ENCODE measurements at regions not wholly inside any gene's neighbourhood (a gene's known extent, or its start where the extent isn't known, plus 50 kb on each side); places are given as distances from the start of the nearest gene placed in this dataset.

DNA sequence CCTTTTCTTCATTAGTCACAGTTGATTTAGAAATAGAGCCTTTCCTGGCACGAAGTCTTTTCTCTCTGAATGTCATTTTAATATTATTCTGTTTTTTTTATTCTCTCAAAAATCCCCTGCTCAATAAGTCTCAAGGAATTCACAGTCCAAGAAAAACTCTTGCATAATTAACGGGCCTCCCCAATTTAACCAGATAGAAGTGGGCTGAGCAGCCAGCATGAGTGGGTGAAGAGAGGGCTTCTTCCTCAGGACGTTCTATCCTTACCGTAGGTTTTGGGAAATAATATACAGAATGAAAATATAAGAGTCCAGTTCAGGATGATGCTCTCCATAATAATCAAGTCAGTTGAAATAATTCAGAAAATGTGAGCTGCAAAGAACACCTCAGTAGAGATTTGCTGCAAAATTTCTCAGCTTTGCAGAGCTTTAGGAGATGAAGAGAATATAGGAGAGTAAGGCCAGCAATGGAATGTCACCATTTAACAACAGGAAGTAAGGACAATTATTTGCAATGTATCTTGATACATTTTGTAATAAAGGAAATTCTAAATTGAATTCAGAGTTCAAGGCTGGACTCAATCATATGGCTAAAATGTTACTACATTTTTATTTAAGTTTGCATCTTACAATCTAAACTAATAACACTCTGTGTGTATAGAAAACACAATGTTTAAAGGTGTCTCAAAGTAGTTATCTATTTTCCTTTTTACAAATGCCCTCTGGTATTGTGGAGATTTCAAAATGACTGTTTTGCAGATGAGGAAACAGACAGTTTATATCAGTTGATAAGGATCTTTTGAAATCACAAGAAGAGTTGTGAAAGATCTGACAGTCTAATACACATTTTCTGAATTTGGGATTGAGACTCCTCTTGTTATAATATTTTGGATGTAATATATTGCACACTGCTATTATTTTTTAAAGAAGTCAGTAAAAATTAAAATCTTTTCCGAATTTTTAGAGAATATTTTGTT is 1724.1 kb upstream of the SEL1L start:
- Histone ChIP-seq H2BK5ac (ENCODE audit: low read depth, low read length, poor library complexity) (no peak overlapping the region), H2BK120ac (ENCODE audit: insufficient read depth, low read length, poor library complexity) (no peak overlapping the region), H4K91ac (ENCODE audit: low read depth, low read length) (no peak overlapping the region), H3K9ac (ENCODE audit: low read length) (no peak overlapping the region), H4K12ac (ENCODE audit: low read depth, low read length) (no peak overlapping the region), H3K9me3 (ENCODE audit: insufficient read depth, low read depth, low read length) (no peaks in the 10 kb centered on the region), H3K36me3 (ENCODE audit: control insufficient read depth in 1 of 2, insufficient read depth in 2 of 2, low read length in 2 of 2) (no peaks in the 10 kb centered on the region), H3K18ac (ENCODE audit: low read length) (no peak overlapping the region), H3K23ac (ENCODE audit: low read length) (no peak overlapping the region), H3K14ac (ENCODE audit: low read length) (no peak overlapping the region), H2BK12ac (ENCODE audit: low read length) (no peak overlapping the region), H3K4ac (ENCODE audit: low read depth, low read length) (no peak overlapping the region), H3K79me1 (ENCODE audit: low read length) (no peaks in the 10 kb centered on the region), H3K27ac (ENCODE audit: low read depth, low read length) (no peak overlapping the region), H3K4me1 (ENCODE audit: control insufficient read depth in 1 of 2, insufficient read depth in 2 of 2, low read length in 2 of 2) (no peaks in the 10 kb centered on the region), H4K8ac (ENCODE audit: low read depth, low read length) (no peak overlapping the region), H3K4me2 (ENCODE audit: low read length) (no peak overlapping the region), H3K79me2 (ENCODE audit: control insufficient read depth, insufficient read depth, low read length, poor library complexity) (no peaks in the 10 kb centered on the region), H2AK5ac (ENCODE audit: low read length) (no peak overlapping the region), H3K4me3 (ENCODE audit: low read depth, low read length) (no peak overlapping the region), H2AFZ (ENCODE audit: insufficient read depth, low read length, poor library complexity) (no peak overlapping the region), H3K27me3 (ENCODE audit: insufficient read depth, low read length) (no peaks in the 10 kb centered on the region)
- peak in 1 of 2 donors; percentile 1 for DNase-seq
- WGBS (ENCODE audit: extremely low coverage, insufficient coverage, insufficient read length), result no CpG with 5 or more reads among the region's 5 CpGs

GRCh38 chr14:83260751-83261150 is 1727.1 kb upstream of the SEL1L start:
- H3K23ac ChIP-seq (ENCODE audit: low read length), result no peak overlapping the region
- no CpG with 5 or more reads among the region's 3 CpGs for WGBS (ENCODE audit: extremely low coverage, insufficient coverage, insufficient read length)
- no peak overlapping the region for H4K12ac ChIP-seq (ENCODE audit: low read depth, low read length)
- H3K14ac ChIP-seq (ENCODE audit: low read length), result no peak overlapping the region
- no peaks in the 10 kb centered on the region for H3K79me1 ChIP-seq (ENCODE audit: low read length)
- DNase-seq, result no peak
- H3K9ac ChIP-seq (ENCODE audit: low read length), result no peak overlapping the region
- H3K79me2 ChIP-seq (ENCODE audit: control insufficient read depth, insufficient read depth, low read length, poor library complexity), result no peaks in the 10 kb centered on the region
- H3K4me3 ChIP-seq (ENCODE audit: low read depth, low read length), result no peak overlapping the region
- H2AFZ ChIP-seq (ENCODE audit: insufficient read depth, low read length, poor library complexity), result no peak overlapping the region
- no peak overlapping the region for H4K8ac ChIP-seq (ENCODE audit: low read depth, low read length)
- no peaks in the 10 kb centered on the region for H3K27me3 ChIP-seq (ENCODE audit: insufficient read depth, low read length)
- no peak overlapping the region for H2BK5ac ChIP-seq (ENCODE audit: low read depth, low read length, poor library complexity)
- H4K91ac ChIP-seq (ENCODE audit: low read depth, low read length), result no peak overlapping the region
- H3K4me1 ChIP-seq (ENCODE audit: control insufficient read depth in 1 of 2, insufficient read depth in 2 of 2, low read length in 2 of 2), result no peaks in the 10 kb centered on the region
- no peak overlapping the region for H2BK12ac ChIP-seq (ENCODE audit: low read length)
- H3K27ac ChIP-seq (ENCODE audit: low read depth, low read length), result no peak overlapping the region
- H3K18ac ChIP-seq (ENCODE audit: low read length), result no peak overlapping the region
- H2AK5ac ChIP-seq (ENCODE audit: low read length), result no peak overlapping the region
- no peaks in the 10 kb centered on the region for H3K36me3 ChIP-seq (ENCODE audit: control insufficient read depth in 1 of 2, insufficient read depth in 2 of 2, low read length in 2 of 2)
- H3K4ac ChIP-seq (ENCODE audit: low read depth, low read length), result no peak overlapping the region
- no peak overlapping the region for H3K4me2 ChIP-seq (ENCODE audit: low read length)
- H2BK120ac ChIP-seq (ENCODE audit: insufficient read depth, low read length, poor library complexity), result no peak overlapping the region
- H3K9me3 ChIP-seq (ENCODE audit: insufficient read depth, low read depth, low read length), result no peaks in the 10 kb centered on the region

DNA sequence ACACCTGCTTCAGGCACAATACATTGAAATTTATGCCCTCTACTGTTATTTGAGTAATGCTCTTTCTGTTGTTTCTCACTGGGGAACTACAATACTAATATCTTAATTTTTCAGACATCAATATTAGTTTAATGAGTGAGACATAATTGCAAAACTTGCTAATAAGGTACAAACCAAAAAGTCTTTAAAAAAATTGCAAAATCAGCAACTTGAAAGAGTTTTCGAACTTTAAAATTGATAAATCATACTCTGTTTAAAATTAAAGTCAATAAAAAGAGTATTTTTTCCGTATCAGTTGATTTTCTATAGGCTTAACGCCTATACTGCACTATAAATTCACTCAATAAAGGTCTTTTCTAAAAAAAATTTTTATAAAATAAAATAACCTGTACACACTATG is 1735.9 kb upstream of the SEL1L start:
- H4K91ac ChIP-seq (ENCODE audit: low read depth, low read length), result no peak overlapping the region
- H3K79me1 ChIP-seq (ENCODE audit: low read length), result no peaks in the 10 kb centered on the region
- H3K14ac ChIP-seq (ENCODE audit: low read length), result no peak overlapping the region
- no peak overlapping the region for H3K23ac ChIP-seq (ENCODE audit: low read length)
- H3K4me3 ChIP-seq (ENCODE audit: low read depth, low read length), result no peak overlapping the region
- H3K18ac ChIP-seq (ENCODE audit: low read length), result no peak overlapping the region
- no peaks in the 10 kb centered on the region for H3K9me3 ChIP-seq (ENCODE audit: insufficient read depth, low read depth, low read length)
- no peak overlapping the region for H2BK120ac ChIP-seq (ENCODE audit: insufficient read depth, low read length, poor library complexity)
- H2AK5ac ChIP-seq (ENCODE audit: low read length), result no peak overlapping the region
- H3K4me1 ChIP-seq (ENCODE audit: control insufficient read depth in 1 of 2, insufficient read depth in 2 of 2, low read length in 2 of 2), result no peaks in the 10 kb centered on the region
- H4K8ac ChIP-seq (ENCODE audit: low read depth, low read length), result no peak overlapping the region
- no peak overlapping the region for H2BK5ac ChIP-seq (ENCODE audit: low read depth, low read length, poor library complexity)
- no peak overlapping the region for H2BK12ac ChIP-seq (ENCODE audit: low read length)
- DNase-seq, result no peak
- H3K9ac ChIP-seq (ENCODE audit: low read length), result no peak overlapping the region
- no peaks in the 10 kb centered on the region for H3K79me2 ChIP-seq (ENCODE audit: control insufficient read depth, insufficient read depth, low read length, poor library complexity)
- H3K27me3 ChIP-seq (ENCODE audit: insufficient read depth, low read length), result no peaks in the 10 kb centered on the region
- H2AFZ ChIP-seq (ENCODE audit: insufficient read depth, low read length, poor library complexity), result no peak overlapping the region
- H3K4ac ChIP-seq (ENCODE audit: low read depth, low read length), result no peak overlapping the region
- H3K36me3 ChIP-seq (ENCODE audit: control insufficient read depth in 1 of 2, insufficient read depth in 2 of 2, low read length in 2 of 2), result no peaks in the 10 kb centered on the region
- no CpG with 5 or more reads among the region's 3 CpGs for WGBS (ENCODE audit: extremely low coverage, insufficient coverage, insufficient read length)
- H4K12ac ChIP-seq (ENCODE audit: low read depth, low read length), result no peak overlapping the region
- H3K27ac ChIP-seq (ENCODE audit: low read depth, low read length), result no peak overlapping the region
- H3K4me2 ChIP-seq (ENCODE audit: low read length), result no peak overlapping the region

DNA sequence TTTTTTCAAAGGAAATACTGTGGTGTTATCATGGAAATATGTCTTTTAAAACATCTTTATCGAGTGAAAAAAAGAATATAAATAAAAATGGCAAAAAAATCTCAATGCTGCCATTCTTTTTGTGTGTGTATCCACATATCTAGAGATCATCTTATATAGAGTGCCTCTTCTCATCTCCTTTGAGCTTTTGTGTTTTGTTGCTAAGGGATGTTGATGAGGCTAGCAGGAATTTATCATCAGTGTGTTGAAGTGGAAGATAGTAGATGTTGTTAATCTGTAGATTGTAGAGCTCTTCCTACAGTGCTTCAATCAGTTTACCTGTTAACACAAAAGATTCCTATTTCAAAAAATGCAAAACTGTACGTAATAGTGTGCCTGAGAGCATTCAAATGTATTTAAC is 1738.0 kb upstream of the SEL1L start:
- Histone ChIP-seq H3K27me3 (ENCODE audit: insufficient read depth, low read length) (no peaks in the 10 kb centered on the region), H4K12ac (ENCODE audit: low read depth, low read length) (no peak overlapping the region), H3K9me3 (ENCODE audit: insufficient read depth, low read depth, low read length) (no peaks in the 10 kb centered on the region), H4K91ac (ENCODE audit: low read depth, low read length) (no peak overlapping the region), H3K36me3 (ENCODE audit: control insufficient read depth in 1 of 2, insufficient read depth in 2 of 2, low read length in 2 of 2) (no peaks in the 10 kb centered on the region), H3K4me2 (ENCODE audit: low read length) (no peak overlapping the region), H3K14ac (ENCODE audit: low read length) (no peak overlapping the region), H2AFZ (ENCODE audit: insufficient read depth, low read length, poor library complexity) (no peak overlapping the region), H3K4me1 (ENCODE audit: control insufficient read depth in 1 of 2, insufficient read depth in 2 of 2, low read length in 2 of 2) (no peaks in the 10 kb centered on the region), H3K79me1 (ENCODE audit: low read length) (no peaks in the 10 kb centered on the region), H2BK5ac (ENCODE audit: low read depth, low read length, poor library complexity) (no peak overlapping the region), H4K8ac (ENCODE audit: low read depth, low read length) (no peak overlapping the region), H2BK12ac (ENCODE audit: low read length) (no peak overlapping the region), H3K9ac (ENCODE audit: low read length) (no peak overlapping the region), H3K4ac (ENCODE audit: low read depth, low read length) (no peak overlapping the region), H3K23ac (ENCODE audit: low read length) (no peak overlapping the region), H2AK5ac (ENCODE audit: low read length) (no peak overlapping the region), H3K27ac (ENCODE audit: low read depth, low read length) (no peak overlapping the region), H2BK120ac (ENCODE audit: insufficient read depth, low read length, poor library complexity) (no peak overlapping the region), H3K79me2 (ENCODE audit: control insufficient read depth, insufficient read depth, low read length, poor library complexity) (no peaks in the 10 kb centered on the region), H3K18ac (ENCODE audit: low read length) (no peak overlapping the region), H3K4me3 (ENCODE audit: low read depth, low read length) (no peak overlapping the region)
- no CpG with 5 or more reads among the region's 2 CpGs for WGBS (ENCODE audit: extremely low coverage, insufficient coverage, insufficient read length)
- DNase-seq, result no peak
